Brain pericyte (primary cell): ENCODE measurements at regions not wholly inside any gene's neighbourhood (a gene's known extent, or its start where the extent isn't known, plus 50 kb on each side); places are given as distances from the start of the nearest gene placed in this dataset.
"Not testable (repeated sequence)": the region's sequence is repeated elsewhere in the genome, so short reads cannot be mapped to it uniquely, and the experiment has no call there.

Experiments used
- DNase-seq: peaks from one replicate; pipeline ENCODE4 v3.0.0-alpha.2; 2012; ENCODE audit warnings: low read depth, low spot score

GRCh38 chr3:84223512-84223911, 735.3 kb upstream of the CADM2 start:
- DNase-seq = no peak

- no peak for DNase-seq
These were observed 734.5 kb upstream of the CADM2 start for GRCh38 chr3:84224262-84224661.

GRCh38 chr3:84236261-84236660, 722.5 kb upstream of the CADM2 start:
- DNase-seq = no peak

GRCh38 chr3:84245789-84246188, 713.0 kb upstream of the CADM2 start:
- no peak for DNase-seq

- DNase-seq = no peak
These were observed 698.2 kb upstream of the CADM2 start for GRCh38 chr3:84260596-84260995.

GRCh38 chr3:84265768-84266167, 693.0 kb upstream of the CADM2 start:
- DNase-seq = no peak

GRCh38 chr3:84275532-84275931, 683.3 kb upstream of the CADM2 start:
- no peak for DNase-seq

GRCh38 chr3:84277562-84278224, 681.1 kb upstream of the CADM2 start:
- DNase-seq = no peak

GRCh38 chr3:84292128-84292527, 666.7 kb upstream of the CADM2 start:
- no peak for DNase-seq

- no peak for DNase-seq
These were observed 659.5 kb upstream of the CADM2 start for GRCh38 chr3:84299329-84299728.

- no peak for DNase-seq
These were observed 654.6 kb upstream of the CADM2 start for GRCh38 chr3:84304214-84304613.

GRCh38 chr3:84307339-84307738, 651.5 kb upstream of the CADM2 start:
- no peak for DNase-seq

GRCh38 chr3:84308379-84308778, 650.4 kb upstream of the CADM2 start:
- no peak for DNase-seq

GRCh38 chr3:84318273-84318809, 640.4 kb upstream of the CADM2 start:
- DNase-seq = no peak

- DNase-seq = not testable (repeated sequence)
These were observed 593.1 kb upstream of the CADM2 start for GRCh38 chr3:84365563-84366278.
